ENCODE measurements at regions not wholly inside any gene's neighbourhood (a gene's known extent, or its start where the extent isn't known, plus 50 kb on each side); places are given as distances from the start of the nearest gene placed in this dataset.

- TF ChIP-seq CTCF (tag by site-specific recombination; IDR thresholded peaks at IDR 0.05) (no peak), SP2 (tag by site-specific recombination; IDR thresholded peaks at IDR 0.05) (no peak), ZNF157 (tag by site-specific recombination; IDR thresholded peaks at IDR 0.05) (no peak)
Measured at GRCh38 chr13:82917984-82918383, 964.3 kb downstream of the SLITRK1 start.
